OCI-LY7 (cell line): ENCODE measurements at regions not wholly inside any gene's neighbourhood (a gene's known extent, or its start where the extent isn't known, plus 50 kb on each side); places are given as distances from the start of the nearest gene placed in this dataset.

Experiments
- CTCF ChIP-seq: fragments of 200-600 bp; sonication (generic); conservative IDR thresholded peaks from 2 replicates; pipeline ENCODE4 v1.5.1; 2014; ENCODE audit warnings: mild to moderate bottlenecking, antibody characterized with exemption, low read length, moderate library complexity, mixed read lengths
- EZH2phosphoT487 ChIP-seq: fragments of 200-600 bp; sonication (generic); IDR thresholded peaks from 2 replicates; pipeline ENCODE4 v1.6.1; 2018; ENCODE audit warnings: low read depth, borderline replicate concordance, mild to moderate bottlenecking, mixed run types, antibody characterized with exemption, low read length, moderate library complexity, mixed read lengths

GRCh38 chr9:135215571-135216161 lies 128.2 kb downstream of the OLFM1 start:
- TF ChIP-seq CTCF (no peak), EZH2phosphoT487 (no peak)
